IMR-90 (cell line): ENCODE measurements at regions not wholly inside any gene's neighbourhood (a gene's known extent, or its start where the extent isn't known, plus 50 kb on each side); places are given as distances from the start of the nearest gene placed in this dataset.

ENCODE experiments used
- ATAC-seq: fragments of 200-7000 bp; cut with Tn5 transposase; 2 replicates; pipeline ENCODE4 v1.9.1; 2020; ENCODE audit warnings: low read depth, mild to moderate bottlenecking, moderate library complexity
- BruUV-seq: library from RNA; stranded (reverse); fragments of 400-500 nt; replicated peaks from 2 replicates; lab custom pipeline; 2021; lab: Mats Ljungman, UMichigan
- CTCF ChIA-PET: fragments of 300-600 bp; formaldehyde crosslinking; extraction: SDS; loops from one replicate; lab custom pipeline; 2021; ENCODE audit warnings: antibody characterized with exemption; lab: Yijun Ruan, JAX
- POLR2A ChIA-PET: fragments of 300-600 bp; sonication (Branson Sonifier 250); formaldehyde crosslinking; loops from one replicate; lab custom pipeline; 2022; ENCODE audit warnings: antibody characterized with exemption; ENCODE audit not compliant: unreplicated experiment; lab: Charles Lee
- DNase-seq: peaks from one replicate; pipeline ENCODE4 v3.0.0; 2013
- H2AFZ ChIP-seq: replicated peaks from 2 replicates; pipeline ENCODE3; 2013; ENCODE audit warnings: low read length, mild to moderate bottlenecking; ENCODE audit not compliant: poor library complexity
- H2AK5ac ChIP-seq: 2 replicates; pipeline ENCODE4 v1.6.1; 2013; ENCODE audit warnings: low read depth, low read length, inconsistent platforms
- H2AK9ac ChIP-seq: replicated peaks from 2 replicates; pipeline ENCODE3; 2013; ENCODE audit warnings: mild to moderate bottlenecking, low read depth, low read length, moderate library complexity; ENCODE audit not compliant: poor library complexity
- H2BK120ac ChIP-seq: 2 replicates; pipeline ENCODE4 v1.6.1; 2013; ENCODE audit warnings: low read depth, low read length, inconsistent platforms
- H2BK15ac ChIP-seq: 3 replicates; pipeline ENCODE4 v1.6.1; 2013; ENCODE audit warnings: low read depth, low read length, inconsistent platforms
- H2BK20ac ChIP-seq: 2 replicates; pipeline ENCODE4 v1.6.1; 2013; ENCODE audit warnings: low read depth, mild to moderate bottlenecking, inconsistent platforms, low read length, moderate library complexity
- H2BK5ac ChIP-seq: 2 replicates; pipeline ENCODE4 v1.6.1; 2013; ENCODE audit warnings: mild to moderate bottlenecking, low read depth, low read length, inconsistent platforms; ENCODE audit not compliant: poor library complexity, severe bottlenecking
- H3K14ac ChIP-seq: replicated peaks from 2 replicates; pipeline ENCODE4 v1.6.1; 2013; ENCODE audit warnings: low read depth, low read length, inconsistent platforms
- H3K18ac ChIP-seq: 2 replicates; pipeline ENCODE4 v1.6.1; 2013; ENCODE audit warnings: low read depth, low read length, control low read depth
- H3K23ac ChIP-seq: 2 replicates; pipeline ENCODE4 v1.6.1; 2013; ENCODE audit warnings: low read depth, low read length, inconsistent platforms
- H3K27ac ChIP-seq: 2 replicates; pipeline ENCODE4 v1.5.1; 2013; ENCODE audit warnings: mild to moderate bottlenecking, control low read depth, low read length; ENCODE audit not compliant: insufficient read depth
- H3K27me3 ChIP-seq: 2 replicates; pipeline ENCODE4 v1.6.1; 2013; ENCODE audit warnings: low read length; ENCODE audit not compliant: control insufficient read depth, insufficient read depth
- H3K36me3 ChIP-seq: 2 replicates; pipeline ENCODE4 v1.6.1; 2013; ENCODE audit warnings: low read length, mixed read lengths; ENCODE audit not compliant: control insufficient read depth, insufficient read depth
- H3K4ac ChIP-seq: 2 replicates; pipeline ENCODE4 v1.6.1; 2013; ENCODE audit warnings: low read depth, low read length, inconsistent platforms
- H3K4me1 ChIP-seq: 2 replicates; pipeline ENCODE4 v1.6.1; 2013; ENCODE audit warnings: low read length, mixed read lengths; ENCODE audit not compliant: control insufficient read depth, insufficient read depth
- H3K4me2 ChIP-seq: 2 replicates; pipeline ENCODE4 v1.6.1; 2013; ENCODE audit warnings: low read depth, mild to moderate bottlenecking, control low read depth, low read length, moderate library complexity
- H3K4me3 ChIP-seq: 2 replicates; pipeline ENCODE4 v1.5.1; 2013; ENCODE audit warnings: low read depth, mild to moderate bottlenecking, control low read depth, low read length, moderate library complexity; ENCODE audit not compliant: insufficient read depth
- H3K56ac ChIP-seq: 2 replicates; pipeline ENCODE4 v1.6.1; 2013; ENCODE audit warnings: low read length, inconsistent platforms; ENCODE audit not compliant: insufficient read depth; ENCODE audit errors: extremely low read depth
- H3K79me1 ChIP-seq, 2 experiments: 2 replicates each; pipeline ENCODE4 v1.6.1; 2013; ENCODE audit warnings: low read length in 2 of 2, inconsistent platforms in 1 of 2, low read depth in 1 of 2
- H3K9ac ChIP-seq: 2 replicates; pipeline ENCODE4 v1.6.1; 2013; ENCODE audit warnings: low read depth, low read length, control low read depth
- H3K9me1 ChIP-seq: 2 replicates; pipeline ENCODE4 v1.6.1; 2013; ENCODE audit warnings: low read length, inconsistent platforms; ENCODE audit not compliant: insufficient read depth
- H3K9me3 ChIP-seq: 2 replicates; pipeline ENCODE4 v1.6.1; 2013; ENCODE audit warnings: low read length; ENCODE audit not compliant: control insufficient read depth, insufficient read depth
- H4K20me1 ChIP-seq: 2 replicates; pipeline ENCODE4 v1.6.1; 2013; ENCODE audit warnings: low read length, inconsistent platforms; ENCODE audit not compliant: insufficient read depth
- H4K5ac ChIP-seq: 2 replicates; pipeline ENCODE4 v1.6.1; 2013; ENCODE audit warnings: mild to moderate bottlenecking, low read depth, low read length, control low read depth
- H4K8ac ChIP-seq, 2 experiments: 2 replicates each; pipeline ENCODE4 v1.6.1; 2013; ENCODE audit warnings: low read depth in 2 of 2, low read length in 2 of 2, control low read depth in 1 of 2, inconsistent platforms in 1 of 2
- H4K91ac ChIP-seq: 2 replicates; pipeline ENCODE4 v1.6.1; 2013; ENCODE audit warnings: low read depth, low read length, inconsistent platforms; ENCODE audit not compliant: insufficient read depth
- BHLHE40 ChIP-seq: fragments of 150-350 bp; IDR thresholded peaks from 2 replicates; pipeline ENCODE4 v1.6.1; 2016; ENCODE audit warnings: mild to moderate bottlenecking, low read depth, low read length
- CEBPB ChIP-seq: IDR thresholded peaks from 2 replicates; pipeline ENCODE4 v1.6.1; 2012; ENCODE audit warnings: low read depth, low read length, improper control_type of control experiment
- CHD1 ChIP-seq: IDR thresholded peaks from 2 replicates; pipeline ENCODE4 v1.6.1; 2012; ENCODE audit warnings: low read depth, low read length, improper control_type of control experiment
- CTCF ChIP-seq: conservative IDR thresholded peaks from 2 replicates; pipeline ENCODE4 v1.5.1; 2012; ENCODE audit warnings: mild to moderate bottlenecking, low read depth, low read length, improper control_type of control experiment
- ELK1 ChIP-seq: fragments of 150-350 bp; IDR thresholded peaks from 2 replicates; pipeline ENCODE4 v1.6.1; 2016; ENCODE audit warnings: low read depth, mild to moderate bottlenecking, low read length, moderate library complexity, borderline replicate concordance
- FOS ChIP-seq: fragments of 150-350 bp; IDR thresholded peaks from 2 replicates; pipeline ENCODE4 v1.6.1; 2016; ENCODE audit warnings: low read depth, low read length
- MAFK ChIP-seq: IDR thresholded peaks from 2 replicates; pipeline ENCODE4 v1.6.1; 2012; ENCODE audit warnings: low read depth, low read length, improper control_type of control experiment
- MAZ ChIP-seq: IDR thresholded peaks from 2 replicates; pipeline ENCODE4 v1.6.1; 2012; ENCODE audit warnings: low read depth, mild to moderate bottlenecking, low read length, improper control_type of control experiment, moderate library complexity, borderline replicate concordance
- MXI1 ChIP-seq: IDR thresholded peaks from 2 replicates; pipeline ENCODE4 v1.6.1; 2012; ENCODE audit warnings: low read depth, mild to moderate bottlenecking, low read length, moderate library complexity, borderline replicate concordance
- NFE2L2 ChIP-seq: fragments of 150-350 bp; IDR thresholded peaks from 2 replicates; pipeline ENCODE4 v1.6.1; 2016; ENCODE audit warnings: low read depth, mild to moderate bottlenecking, low read length
- POLR2A ChIP-seq: IDR thresholded peaks from 2 replicates; pipeline ENCODE4 v1.6.1; 2012; ENCODE audit warnings: mild to moderate bottlenecking, low read depth, low read length
- RAD21 ChIP-seq: IDR thresholded peaks from 2 replicates; pipeline ENCODE4 v1.6.1; 2012; ENCODE audit warnings: low read length, improper control_type of control experiment
- RCOR1 ChIP-seq: IDR thresholded peaks from 2 replicates; pipeline ENCODE4 v1.6.1; 2012; ENCODE audit warnings: mild to moderate bottlenecking, low read length, improper control_type of control experiment; ENCODE audit not compliant: insufficient replicate concordance
- RFX5 ChIP-seq: IDR thresholded peaks from 2 replicates; pipeline ENCODE4 v1.8.0; 2012; ENCODE audit warnings: low read depth, mild to moderate bottlenecking, low read length, moderate library complexity
- SMC3 ChIP-seq: fragments of 150-350 bp; IDR thresholded peaks from 2 replicates; pipeline ENCODE4 v1.6.1; 2016; ENCODE audit warnings: low read depth, mild to moderate bottlenecking, antibody characterized with exemption, low read length, moderate library complexity
- USF2 ChIP-seq: fragments of 150-350 bp; IDR thresholded peaks from 2 replicates; pipeline ENCODE4 v1.6.1; 2017; ENCODE audit warnings: mild to moderate bottlenecking, antibody characterized with exemption, low read length, low read depth
- WGBS, 2 experiments: methylation state at CpG; one replicate each; pipeline versions ENCODE4 v1.1.5 to v1.1.7; 2013; ENCODE audit warnings: missing lambda C conversion rate in 2 of 2; ENCODE audit not compliant: insufficient read length in 1 of 2; ENCODE audit errors: extremely low coverage in 2 of 2; 5-methylcytosine and 5-hydroxymethylcytosine counted together
- dilution Hi-C: fragments of 300-500 bp; cut with HindIII; formaldehyde crosslinking; loops from one replicate; pipeline ENCODE4 v1.14.3; 2018; ENCODE audit warnings: low sequenced_read_pairs; ENCODE audit not compliant: unreplicated experiment
- in situ Hi-C: fragments of 300-500 bp; cut with MboI; formaldehyde crosslinking; loops from 3 replicates; pipeline ENCODE4 v1.14.3; 2019; ENCODE audit warnings: low sequenced_read_pairs, inconsistent platforms, mixed read lengths
- intact Hi-C: fragments of 100-400 bp; cut with micrococcal nuclease; formaldehyde crosslinking; loops from 2 replicates; pipeline ENCODE4 v1.10.0; 2022

- DNase-seq = no peak
- TF ChIP-seq SMC3 = no peak
- TF ChIP-seq CEBPB = no peak
- no peak for TF ChIP-seq POLR2A
- no peak for TF ChIP-seq NFE2L2
- no peak for TF ChIP-seq RFX5
- no peak for TF ChIP-seq MXI1
- TF ChIP-seq BHLHE40 = no peak
- no peak for TF ChIP-seq ELK1
- TF ChIP-seq MAFK = no peak
- TF ChIP-seq CTCF = no peak
- no peak for TF ChIP-seq FOS
- no peak for TF ChIP-seq CHD1
- TF ChIP-seq USF2 = no peak
- TF ChIP-seq MAZ = no peak
- TF ChIP-seq RAD21 = no peak
- TF ChIP-seq RCOR1 = no peak
- Histone ChIP-seq H3K9me3 (no peaks in the 10 kb centered on the region; the same call in 1 of the 2 replicates), H3K4me1 (no peaks in the 10 kb centered on the region), H4K20me1 (no peaks in the 10 kb centered on the region), H3K18ac (no peak overlapping the region), H3K9ac (no peak overlapping the region), H4K5ac (no peak overlapping the region), H2BK120ac (no peak overlapping the region), H4K8ac (no peak overlapping the region), H3K56ac (no peak overlapping the region), H3K9me1 (no peaks in the 10 kb centered on the region), H3K4me2 (no peak overlapping the region), H3K27me3 (no peaks in the 10 kb centered on the region), H3K23ac (no peak overlapping the region), H2BK20ac (no peak overlapping the region), H3K14ac (no peak overlapping the region), H3K4ac (no peak overlapping the region), H2BK5ac (no peak overlapping the region), H3K4me3 (no peak overlapping the region), H3K36me3 (no peaks in the 10 kb centered on the region), H2AFZ (no peak overlapping the region), H3K27ac (no peak overlapping the region), H3K79me1 (no peaks in the 10 kb centered on the region), H2AK5ac (no peak overlapping the region), H2BK15ac (no peak overlapping the region), H4K91ac (no peak overlapping the region), H2AK9ac (no peak overlapping the region)
- ChIA-PET POLR2A (no interaction called here), CTCF (no interaction called here)
- ATAC-seq = no peak
- intact Hi-C loops (no loop called here), in situ Hi-C loops (no loop called here), dilution Hi-C loops (no loop called here)
- BruUV-seq = no TSS peak
- 57 to 100% methylated on average over 1 of the region's 5 CpGs for WGBS, 2 experiments
Observed at GRCh38 chr2:5465859-5466258, 226.3 kb upstream of the SOX11 start.
